Osteoblast (primary cell): ENCODE measurements at regions not wholly inside any gene's neighbourhood (a gene's known extent, or its start where the extent isn't known, plus 50 kb on each side); places are given as distances from the start of the nearest gene placed in this dataset.
"Not testable (repeated sequence)": the region's sequence is repeated elsewhere in the genome, so short reads cannot be mapped to it uniquely, and the experiment has no call there.

Source experiments
- DNase-seq: peaks from one replicate; pipeline ENCODE4 v3.0.0; 2011; ENCODE audit warnings: low spot score, mixed read lengths; ENCODE audit not compliant: insufficient read length; ENCODE audit errors: missing footprints
- H2AFZ ChIP-seq: 2 replicates; pipeline ENCODE4 v1.6.0; 2011; ENCODE audit warnings: mild to moderate bottlenecking, low read length
- H3K27ac ChIP-seq: 2 replicates; pipeline ENCODE4 v1.5.1; 2011; ENCODE audit warnings: mild to moderate bottlenecking, low read depth, low read length, moderate library complexity
- H3K27me3 ChIP-seq: 2 replicates; pipeline ENCODE4 v1.6.0; 2012; ENCODE audit warnings: mild to moderate bottlenecking, control low read depth, inconsistent platforms, low read length, moderate library complexity; ENCODE audit not compliant: insufficient read depth
- H3K36me3 ChIP-seq: 2 replicates; pipeline ENCODE4 v1.5.1; 2011; ENCODE audit warnings: mild to moderate bottlenecking, low read length, control low read depth, moderate library complexity; ENCODE audit not compliant: insufficient read depth
- H3K4me1 ChIP-seq: 2 replicates; pipeline ENCODE4 v1.5.1; 2011; ENCODE audit warnings: mild to moderate bottlenecking, low read length, control low read depth, moderate library complexity; ENCODE audit not compliant: insufficient read depth
- H3K4me2 ChIP-seq: 2 replicates; pipeline ENCODE4 v1.6.0; 2011; ENCODE audit warnings: mild to moderate bottlenecking, low read length; ENCODE audit not compliant: insufficient read depth
- H3K4me3 ChIP-seq: fragments of 200-600 bp; sonication (generic); 3 replicates; pipeline ENCODE4 v1.5.1; 2012; ENCODE audit warnings: mild to moderate bottlenecking, low read length, inconsistent platforms; ENCODE audit not compliant: insufficient read depth
- H3K79me2 ChIP-seq: 2 replicates; pipeline ENCODE4 v1.6.0; 2012; ENCODE audit warnings: mild to moderate bottlenecking, low read length, control low read depth, inconsistent platforms; ENCODE audit not compliant: insufficient read depth
- H3K9me3 ChIP-seq: 2 replicates; pipeline ENCODE4 v1.5.1; 2011; ENCODE audit warnings: low read depth, low read length, control low read depth
- H4K20me1 ChIP-seq: 2 replicates; pipeline ENCODE4 v1.6.0; 2012; ENCODE audit warnings: mild to moderate bottlenecking, low read length, control low read depth; ENCODE audit not compliant: insufficient read depth
- TF ChIP-seq, protein P1 (sequence below): IDR thresholded peaks from 2 replicates; pipeline ENCODE4 v1.5.1; 2011; ENCODE audit warnings: mild to moderate bottlenecking, low read depth, low read length, moderate library complexity; ENCODE audit errors: extremely low read depth

- no peaks in the 10 kb centered on the region for H4K20me1 ChIP-seq
Measured at GRCh38 chr4:189530848-189531247, 409.8 kb upstream of the FRG1 start.

GRCh38 chr4:189533603-189534002 lies 407.1 kb upstream of the FRG1 start:
- no peak overlapping the region for H2AFZ ChIP-seq
- H3K27ac ChIP-seq = no peak overlapping the region
- no peak overlapping the region for H3K4me2 ChIP-seq
- H3K79me2 ChIP-seq = no peaks in the 10 kb centered on the region
- no peaks in the 10 kb centered on the region for H4K20me1 ChIP-seq
- H3K4me3 ChIP-seq = no peak overlapping the region
- peaks cover 4% of the 10 kb centered on the region for H3K9me3 ChIP-seq
- no peaks in the 10 kb centered on the region for H3K4me1 ChIP-seq
- no peaks in the 10 kb centered on the region for H3K27me3 ChIP-seq
- TF ChIP-seq, protein P1, sequence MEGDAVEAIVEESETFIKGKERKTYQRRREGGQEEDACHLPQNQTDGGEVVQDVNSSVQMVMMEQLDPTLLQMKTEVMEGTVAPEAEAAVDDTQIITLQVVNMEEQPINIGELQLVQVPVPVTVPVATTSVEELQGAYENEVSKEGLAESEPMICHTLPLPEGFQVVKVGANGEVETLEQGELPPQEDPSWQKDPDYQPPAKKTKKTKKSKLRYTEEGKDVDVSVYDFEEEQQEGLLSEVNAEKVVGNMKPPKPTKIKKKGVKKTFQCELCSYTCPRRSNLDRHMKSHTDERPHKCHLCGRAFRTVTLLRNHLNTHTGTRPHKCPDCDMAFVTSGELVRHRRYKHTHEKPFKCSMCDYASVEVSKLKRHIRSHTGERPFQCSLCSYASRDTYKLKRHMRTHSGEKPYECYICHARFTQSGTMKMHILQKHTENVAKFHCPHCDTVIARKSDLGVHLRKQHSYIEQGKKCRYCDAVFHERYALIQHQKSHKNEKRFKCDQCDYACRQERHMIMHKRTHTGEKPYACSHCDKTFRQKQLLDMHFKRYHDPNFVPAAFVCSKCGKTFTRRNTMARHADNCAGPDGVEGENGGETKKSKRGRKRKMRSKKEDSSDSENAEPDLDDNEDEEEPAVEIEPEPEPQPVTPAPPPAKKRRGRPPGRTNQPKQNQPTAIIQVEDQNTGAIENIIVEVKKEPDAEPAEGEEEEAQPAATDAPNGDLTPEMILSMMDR = no peak
- no peaks in the 10 kb centered on the region for H3K36me3 ChIP-seq
- no peak for DNase-seq

More at GRCh38 chr4:189530848-189531247, 409.8 kb upstream of the FRG1 start:
- peaks cover 4% of the 10 kb centered on the region for H3K9me3 ChIP-seq
- H3K79me2 ChIP-seq = no peaks in the 10 kb centered on the region
- H3K36me3 ChIP-seq = no peaks in the 10 kb centered on the region
- no peak overlapping the region for H3K4me3 ChIP-seq
- no peak for DNase-seq
- H3K27me3 ChIP-seq = no peaks in the 10 kb centered on the region
- H2AFZ ChIP-seq = no peak overlapping the region
- H3K4me2 ChIP-seq = no peak overlapping the region
- H3K4me1 ChIP-seq = no peaks in the 10 kb centered on the region
- no peak overlapping the region for H3K27ac ChIP-seq
- TF ChIP-seq, protein P1 = no peak

GRCh38 chr4:189547559-189547958 lies 393.1 kb upstream of the FRG1 start:
- no peaks in the 10 kb centered on the region for H3K36me3 ChIP-seq
- no peak overlapping the region for H3K27ac ChIP-seq
- no peak overlapping the region for H3K4me3 ChIP-seq
- H2AFZ ChIP-seq = no peak overlapping the region
- TF ChIP-seq, protein P1 = no peak
- no peaks in the 10 kb centered on the region for H3K27me3 ChIP-seq
- no peaks in the 10 kb centered on the region for H3K79me2 ChIP-seq
- no peak overlapping the region for H3K4me2 ChIP-seq
- no peaks in the 10 kb centered on the region for H3K9me3 ChIP-seq
- DNase-seq = no peak
- H4K20me1 ChIP-seq = no peaks in the 10 kb centered on the region
- no peaks in the 10 kb centered on the region for H3K4me1 ChIP-seq

DNA sequence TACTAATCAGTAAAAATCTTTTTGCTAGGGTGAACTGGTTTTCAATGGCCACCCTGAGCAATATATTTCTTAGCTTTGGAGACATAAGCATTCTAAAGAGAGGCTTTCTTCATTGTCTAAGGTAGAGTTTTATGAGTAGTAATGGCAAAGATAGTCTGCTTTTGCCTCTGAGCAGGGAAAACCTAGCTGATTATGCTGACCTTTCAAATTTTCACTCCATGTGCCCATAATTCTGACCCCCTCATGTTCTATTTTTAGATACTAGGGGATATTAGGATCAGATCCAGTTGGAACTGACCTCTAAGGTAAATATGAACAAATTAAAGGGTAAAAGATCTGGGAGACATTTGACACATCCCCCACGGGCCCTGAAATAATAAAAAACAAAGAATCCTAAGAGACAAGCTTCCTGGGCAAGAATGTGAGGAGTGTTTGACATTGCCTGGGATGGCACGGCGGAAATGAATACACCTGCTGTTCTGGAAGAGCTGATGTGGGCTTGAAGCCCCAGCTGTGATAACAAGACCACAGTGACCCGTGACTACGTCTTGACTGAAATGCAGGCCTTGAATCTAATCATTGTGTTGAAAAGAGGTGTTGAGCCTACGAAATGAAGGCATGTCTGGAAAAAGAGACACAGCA lies 392.1 kb upstream of the FRG1 start:
- Histone ChIP-seq H3K36me3 (no peaks in the 10 kb centered on the region), H3K4me3 (no peak overlapping the region), H3K4me2 (no peak overlapping the region), H3K4me1 (no peaks in the 10 kb centered on the region), H3K27ac (no peak overlapping the region), H3K79me2 (no peaks in the 10 kb centered on the region), H3K9me3 (no peaks in the 10 kb centered on the region), H2AFZ (no peak overlapping the region), H3K27me3 (no peaks in the 10 kb centered on the region), H4K20me1 (no peaks in the 10 kb centered on the region)
- TF ChIP-seq, protein P1 = no peak
- no peak for DNase-seq

DNA sequence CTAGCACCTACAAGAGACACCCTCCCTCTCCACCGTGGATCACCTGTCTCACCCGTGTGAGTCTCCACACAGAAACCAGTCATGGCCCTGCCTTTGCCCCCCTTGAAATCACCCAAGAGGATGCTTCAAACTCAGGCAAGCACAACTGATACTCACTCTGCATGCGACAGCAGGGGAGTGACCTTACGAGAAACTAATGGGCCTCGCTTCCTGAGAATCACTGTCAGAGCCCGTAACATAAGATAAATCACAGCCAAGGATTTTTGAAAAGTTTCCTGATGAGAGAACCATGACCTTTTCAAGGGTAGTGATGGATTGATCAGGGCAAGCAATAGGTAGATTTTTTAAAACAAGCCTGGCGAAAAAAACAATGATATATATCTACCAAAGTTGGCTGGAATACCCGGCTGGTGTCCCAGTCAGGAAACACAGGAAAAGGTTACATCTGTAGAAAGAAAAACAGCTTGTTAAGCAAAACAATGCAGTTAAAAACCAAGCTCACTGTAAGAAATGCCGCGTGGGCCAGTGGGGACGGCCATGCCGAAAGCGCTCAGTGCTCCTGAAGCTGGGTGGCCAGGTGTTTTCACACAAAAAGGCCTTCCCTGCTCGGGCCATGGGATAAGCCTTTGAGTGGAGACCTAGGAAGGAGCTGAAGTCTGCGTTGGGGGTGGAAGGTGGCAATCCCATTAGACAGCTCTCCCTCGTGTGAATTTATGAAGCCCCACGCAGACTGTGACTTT lies 388.6 kb upstream of the FRG1 start:
- H3K9me3 ChIP-seq, H3K4me1 ChIP-seq, H3K27me3 ChIP-seq, DNase-seq, H3K4me3 ChIP-seq, H4K20me1 ChIP-seq, H3K4me2 ChIP-seq, H3K79me2 ChIP-seq, H2AFZ ChIP-seq, H3K36me3 ChIP-seq, H3K27ac ChIP-seq: not testable (repeated sequence)

GRCh38 chr4:189560605-189561004 lies 380.1 kb upstream of the FRG1 start:
- not testable (repeated sequence) for H3K4me3 ChIP-seq, H3K79me2 ChIP-seq, H2AFZ ChIP-seq, H3K4me1 ChIP-seq, H3K27me3 ChIP-seq, H3K9me3 ChIP-seq, H4K20me1 ChIP-seq, DNase-seq, H3K36me3 ChIP-seq, H3K4me2 ChIP-seq, H3K27ac ChIP-seq
